AG08396 (cell line): ENCODE measurements at regions not wholly inside any gene's neighbourhood (a gene's known extent, or its start where the extent isn't known, plus 50 kb on each side); places are given as distances from the start of the nearest gene placed in this dataset.

Source experiments
- DNase-seq: peaks from one replicate; pipeline ENCODE4 v3.0.0; 2012; ENCODE audit warnings: low spot score, mixed read lengths

- no peak for DNase-seq
These were observed 64.8 kb upstream of the CLSTN2 start for GRCh38 chr3:139870000-139870675.

GRCh38 chr3:139868773-139869172 is 66.2 kb upstream of the CLSTN2 start:
- DNase-seq, result no peak

- no peak for DNase-seq
These were observed 86.3 kb upstream of the CLSTN2 start for GRCh38 chr3:139848660-139849059.

GRCh38 chr3:139846729-139847128 is 88.3 kb upstream of the CLSTN2 start:
- DNase-seq, result no peak

- DNase-seq, result no peak
These were observed 95.3 kb upstream of the CLSTN2 start for GRCh38 chr3:139839659-139840058.

GRCh38 chr3:139839014-139839413 is 96.0 kb upstream of the CLSTN2 start:
- no peak for DNase-seq

GRCh38 chr3:139838269-139838957 is 96.6 kb upstream of the CLSTN2 start:
- no peak for DNase-seq

DNA sequence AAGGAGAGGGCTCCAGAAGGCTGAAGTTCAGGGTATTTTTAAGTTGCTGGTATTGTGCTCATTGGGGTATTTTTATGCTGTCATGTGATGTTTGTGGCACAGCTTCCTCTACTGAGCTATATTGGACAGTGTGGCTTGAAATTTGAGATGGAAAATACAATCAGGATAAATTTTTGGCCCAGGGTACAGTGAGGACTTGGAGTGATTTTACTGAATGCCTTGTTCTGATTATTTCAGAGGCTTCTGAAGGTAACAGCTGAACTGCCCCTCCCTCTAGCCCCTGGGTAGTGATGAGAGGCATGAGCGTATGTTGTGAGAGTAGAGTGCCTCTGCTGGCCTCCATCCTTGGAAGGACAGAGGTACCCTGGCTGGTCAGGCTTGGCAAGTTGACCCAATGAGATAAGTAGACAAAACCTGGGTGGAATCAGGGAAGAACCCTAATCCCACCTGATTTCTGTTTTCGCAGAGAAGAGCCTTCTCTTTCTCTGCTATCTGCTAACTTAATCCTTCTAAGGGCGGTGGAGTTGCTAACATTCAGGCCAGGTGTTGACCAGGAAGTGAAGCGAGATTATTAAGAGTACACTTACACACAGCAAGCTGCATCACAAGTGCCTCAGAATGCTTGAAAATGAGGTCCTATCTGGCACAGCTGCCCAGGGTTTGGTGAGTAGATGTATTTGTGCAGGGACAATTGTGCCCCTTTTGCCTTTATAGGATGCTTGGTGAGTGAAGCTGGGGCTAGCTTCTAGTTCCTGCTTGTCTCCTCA is 98.1 kb upstream of the CLSTN2 start:
- no peak for DNase-seq

DNA sequence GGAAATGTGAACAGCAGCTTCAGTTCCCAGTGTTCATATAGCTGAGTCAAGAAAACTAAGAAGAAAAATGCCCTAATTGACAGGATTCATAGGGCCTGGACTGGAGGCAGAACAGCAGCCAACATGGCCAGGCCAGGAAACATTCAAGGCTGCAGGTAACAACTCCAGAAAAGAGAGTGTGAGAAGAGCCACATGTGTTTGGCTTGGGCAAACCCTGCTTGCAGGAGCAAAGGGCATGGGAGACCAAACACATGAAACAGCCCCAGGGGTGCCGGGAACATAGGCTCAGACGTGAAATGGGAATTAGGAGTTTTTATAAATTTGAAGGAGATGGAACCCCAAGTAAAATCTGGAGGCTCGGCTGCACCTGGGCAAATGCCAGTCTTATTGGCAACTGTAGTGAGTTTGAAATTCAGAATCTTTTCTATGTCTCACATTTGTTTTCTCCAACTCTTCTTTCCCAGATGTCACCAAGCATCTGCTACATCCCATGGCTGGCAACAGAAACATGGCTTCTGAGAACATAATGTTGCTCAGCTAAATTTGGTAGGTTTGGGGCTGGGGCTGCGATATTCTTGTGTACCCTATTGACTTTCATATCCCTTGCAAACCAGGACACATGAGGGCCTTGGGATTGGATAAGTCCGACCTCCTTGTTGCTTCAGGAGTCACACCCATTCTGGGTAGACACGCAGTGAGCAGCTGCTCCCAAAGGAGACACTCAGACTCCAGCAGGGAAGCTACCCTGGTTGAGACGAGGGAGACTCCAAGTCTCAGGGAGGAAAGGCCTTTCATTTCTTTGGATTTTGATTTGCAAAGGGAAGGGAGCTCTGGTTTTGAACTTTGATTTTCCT is 98.9 kb upstream of the CLSTN2 start:
- no peak for DNase-seq

DNA sequence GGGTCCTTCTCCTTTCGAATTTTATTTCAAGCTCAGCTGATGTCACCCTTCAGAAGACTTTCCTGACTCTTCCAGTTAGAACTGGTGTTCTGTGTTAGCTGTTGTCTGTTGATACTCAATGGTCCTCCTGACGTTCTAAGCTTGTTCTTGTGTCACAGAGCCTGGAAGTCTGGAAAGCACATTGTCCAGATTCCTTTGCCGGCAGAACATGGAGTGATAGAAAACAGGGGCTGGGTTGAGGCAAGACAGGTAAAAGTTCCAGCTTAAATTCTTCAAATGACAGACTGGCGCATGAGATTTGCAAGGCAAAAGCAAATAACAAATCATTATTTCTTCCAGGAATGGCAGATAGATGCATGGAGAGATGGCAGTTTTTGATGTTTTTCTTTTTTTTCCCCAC is 102.0 kb upstream of the CLSTN2 start:
- no peak for DNase-seq

- DNase-seq, result no peak
These were observed 104.2 kb upstream of the CLSTN2 start for GRCh38 chr3:139830817-139831216.

- no peak for DNase-seq
These were observed 107.2 kb upstream of the CLSTN2 start for GRCh38 chr3:139827833-139828232.

GRCh38 chr3:139824864-139825263 is 110.1 kb upstream of the CLSTN2 start:
- no peak for DNase-seq

DNA sequence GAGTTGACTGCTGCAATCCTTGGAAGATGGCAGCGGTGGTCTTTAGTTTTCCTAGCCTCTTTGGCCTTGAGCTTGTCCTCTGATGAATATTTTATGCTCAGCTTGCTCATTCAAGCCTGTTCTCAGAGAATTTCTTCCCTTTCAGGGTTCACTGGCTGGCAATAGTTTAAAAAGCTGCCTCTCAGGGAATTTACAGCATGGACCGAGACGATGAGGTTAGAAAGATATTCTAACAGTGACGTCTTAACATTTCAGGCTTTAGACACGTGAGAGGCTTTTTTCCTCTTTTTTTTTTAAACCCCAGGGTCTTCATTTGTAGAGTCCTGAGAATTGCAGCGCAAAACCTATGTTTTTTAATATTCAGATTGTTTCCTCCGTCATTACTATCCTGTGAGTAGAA is 120.3 kb upstream of the CLSTN2 start:
- DNase-seq, result no peak

DNA sequence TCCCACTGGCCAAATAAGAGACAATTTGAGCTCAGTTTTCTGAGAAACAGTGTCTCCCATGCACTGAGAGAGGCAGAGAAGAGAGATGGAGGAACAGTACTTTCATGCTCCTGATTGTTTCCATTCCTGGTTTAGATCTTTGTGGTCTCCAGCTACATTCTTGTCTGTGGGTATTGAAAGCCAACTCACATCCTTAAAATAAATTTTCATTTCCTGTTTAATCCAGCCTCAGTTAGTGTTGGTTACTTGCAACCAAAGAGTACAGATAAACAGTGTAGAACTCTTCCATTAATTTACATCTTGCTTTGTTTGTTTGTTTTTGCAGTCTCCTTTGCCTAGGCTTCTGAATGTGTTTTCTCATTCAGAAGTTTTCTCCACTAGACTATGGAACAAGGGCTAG is 123.7 kb upstream of the CLSTN2 start:
- peak; percentile 12 for DNase-seq

DNA sequence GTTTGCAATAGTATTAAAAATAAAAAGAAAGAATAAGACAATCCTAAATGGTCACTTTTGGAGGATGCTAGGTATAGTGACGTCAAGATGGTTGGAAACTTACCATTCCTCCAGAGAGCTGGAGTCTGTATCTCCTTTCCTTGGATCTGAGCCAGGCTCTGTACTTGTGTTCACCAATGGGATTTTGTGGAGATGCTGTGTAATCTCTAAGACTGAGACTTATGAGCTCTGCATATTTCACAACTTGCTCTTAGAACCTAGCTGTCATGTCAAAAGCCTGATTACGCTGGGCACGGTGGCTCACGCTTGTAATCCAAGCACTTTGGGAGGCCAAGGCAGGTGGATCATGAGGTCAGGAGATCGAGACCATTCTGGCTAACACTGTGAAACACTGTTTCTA is 126.8 kb upstream of the CLSTN2 start:
- DNase-seq, result no peak

DNA sequence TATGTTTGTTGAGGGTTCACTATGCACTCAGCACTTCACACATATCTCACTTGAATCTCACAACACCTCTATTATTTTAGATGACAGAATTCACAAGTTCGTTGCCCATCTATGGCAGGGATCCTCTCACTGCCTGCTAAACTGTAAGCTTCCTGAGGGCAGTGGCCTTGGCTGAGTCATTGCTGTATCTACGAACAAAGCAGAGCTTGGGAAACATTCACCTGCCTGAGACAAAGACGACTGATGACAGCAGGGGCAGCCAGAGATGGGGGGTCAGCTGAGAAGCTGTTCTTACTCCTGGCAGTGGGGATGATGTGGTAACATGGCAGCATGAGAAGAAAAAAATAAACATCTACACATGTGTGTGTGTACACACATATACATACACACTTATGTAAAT is 125.5 kb upstream of the NMNAT3 start:
- DNase-seq, result no peak

GRCh38 chr3:139797724-139798343 is 120.1 kb upstream of the NMNAT3 start:
- peak; percentile 18 for DNase-seq

GRCh38 chr3:139794469-139795265 is 116.9 kb upstream of the NMNAT3 start:
- DNase-seq, result no peak

- no peak for DNase-seq
These were observed 115.6 kb upstream of the NMNAT3 start for GRCh38 chr3:139793408-139793807.

- DNase-seq, result no peak
These were observed 102.8 kb upstream of the NMNAT3 start for GRCh38 chr3:139780593-139780992.
